GM12878 (cell line): ENCODE measurements at regions not wholly inside any gene's neighbourhood (a gene's known extent, or its start where the extent isn't known, plus 50 kb on each side); places are given as distances from the start of the nearest gene placed in this dataset.

Source experiments
- ATAC-seq: fragments of 200-7000 bp; cut with Tn5 transposase; 3 replicates; pipeline ENCODE4 v1.9.1; 2020; ENCODE audit warnings: mild to moderate bottlenecking, moderate library complexity
- BruUV-seq: library from RNA; stranded (reverse); fragments of 400-500 nt; replicated peaks from 2 replicates; lab custom pipeline; 2021; lab: Mats Ljungman, UMichigan
- CTCF ChIA-PET: fragments of 300-600 bp; sonication (Branson Sonifier 250); formaldehyde crosslinking; extraction: SDS; loops from one replicate; lab custom pipeline; 2021; ENCODE audit warnings: inconsistent platforms; lab: Yijun Ruan, JAX
- POLR2A ChIA-PET: fragments of 350-600 bp; formaldehyde crosslinking; extraction: SDS; loops from one replicate; lab custom pipeline; 2021; ENCODE audit warnings: inconsistent platforms; lab: Charles Lee
- RAD21 ChIA-PET: fragments of 300-600 bp; sonication (Branson Sonifier 250); formaldehyde crosslinking; loops from one replicate; lab custom pipeline; 2023; ENCODE audit warnings: antibody characterized with exemption; ENCODE audit not compliant: unreplicated experiment; lab: Charles Lee
- SMC1A ChIA-PET: fragments of 300-600 bp; sonication (Branson Sonifier 250); formaldehyde crosslinking; loops from one replicate; lab custom pipeline; 2023; ENCODE audit not compliant: unreplicated experiment, uncharacterized antibody; lab: Charles Lee
- DNase-seq: peaks from one replicate; pipeline ENCODE4 v3.0.0-alpha.2; 2011; ENCODE audit warnings: low read depth, low spot score
- FAIRE-seq: peaks from 3 replicates; lab custom pipeline; 2011; peaks lifted over from hg19 to GRCh38; lab: Jason Lieb, UNC
- H2AFZ ChIP-seq: 2 replicates; pipeline ENCODE4 v1.6.0; 2011; ENCODE audit warnings: low read depth, low read length, control low read depth; ENCODE audit not compliant: control insufficient read depth
- H3K27ac ChIP-seq: 2 replicates; pipeline ENCODE4 v1.5.1; 2011; ENCODE audit warnings: control low read depth; ENCODE audit not compliant: control insufficient read depth, insufficient read depth
- H3K27me3 ChIP-seq, 2 experiments: replicated peaks in 1 of 2; 2 replicates each; pipeline versions ENCODE4 v1.6.0 to v1.6.1; 2011; ENCODE audit warnings: low read length in 1 of 2; ENCODE audit not compliant: control insufficient read depth in 2 of 2, insufficient read depth in 2 of 2
- H3K36me3 ChIP-seq, 2 experiments: 2 replicates each; pipeline ENCODE4 v1.5.1; 2011; ENCODE audit warnings: low read length in 1 of 2; ENCODE audit not compliant: control insufficient read depth in 2 of 2, insufficient read depth in 2 of 2
- H3K4me1 ChIP-seq: 2 replicates; pipeline ENCODE4 v1.6.1; 2011; ENCODE audit warnings: mild to moderate bottlenecking, low read length, moderate library complexity, mixed read lengths; ENCODE audit not compliant: control insufficient read depth, insufficient read depth
- H3K4me2 ChIP-seq: 2 replicates; pipeline ENCODE4 v1.6.0; 2011; ENCODE audit warnings: control low read depth; ENCODE audit not compliant: control insufficient read depth, insufficient read depth
- H3K4me3 ChIP-seq: fragments of 200-600 bp; sonication (generic); 2 replicates; pipeline ENCODE4 v1.5.1; 2016
- H3K79me2 ChIP-seq: 2 replicates; pipeline ENCODE4 v1.6.0; 2011; ENCODE audit warnings: low read length; ENCODE audit not compliant: control insufficient read depth, insufficient read depth
- H3K9ac ChIP-seq: 2 replicates; pipeline ENCODE4 v1.8.0; 2011; ENCODE audit warnings: low read length, control low read depth, mixed read lengths; ENCODE audit not compliant: control insufficient read depth, insufficient read depth
- H3K9me3 ChIP-seq: replicated peaks from 3 replicates; pipeline ENCODE4 v1.5.1; 2011; ENCODE audit warnings: mild to moderate bottlenecking, low read length; ENCODE audit not compliant: control insufficient read depth, insufficient read depth
- H4K20me1 ChIP-seq: 2 replicates; pipeline ENCODE4 v1.6.0; 2011; ENCODE audit not compliant: control insufficient read depth, insufficient read depth
- ASH2L ChIP-seq: fragments of 300-600, 200-600 bp; sonication (generic); IDR thresholded peaks from 2 replicates; pipeline ENCODE4 v1.6.1; 2017; ENCODE audit warnings: low read depth, mild to moderate bottlenecking, borderline replicate concordance
- CHD4 ChIP-seq: fragments of 200-600 bp; sonication (generic); IDR thresholded peaks from 2 replicates; pipeline ENCODE4 v1.6.1; 2016; ENCODE audit warnings: mild to moderate bottlenecking
- IRF4 ChIP-seq: IDR thresholded peaks from 2 replicates; pipeline ENCODE4 v1.6.1; 2011; ENCODE audit warnings: low read depth, low read length
- KAT2A ChIP-seq: conservative IDR thresholded peaks from 2 replicates; pipeline ENCODE4 v1.6.1; 2011; ENCODE audit warnings: low read depth, low read length; ENCODE audit not compliant: control insufficient read depth
- KDM1A ChIP-seq: fragments of 200-600 bp; sonication (generic); IDR thresholded peaks from 2 replicates; pipeline ENCODE4 v1.6.1; 2016; ENCODE audit warnings: borderline replicate concordance
- MYB ChIP-seq: fragments of 150-350 bp; IDR thresholded peaks from 2 replicates; pipeline ENCODE4 v1.6.1; 2014; ENCODE audit warnings: mild to moderate bottlenecking, low read depth, low read length, borderline replicate concordance
- NFYA ChIP-seq: IDR thresholded peaks from 2 replicates; pipeline ENCODE4 v1.6.1; 2011; ENCODE audit warnings: low read depth, mild to moderate bottlenecking, low read length, improper control_type of control experiment, borderline replicate concordance
- PML ChIP-seq: IDR thresholded peaks from 2 replicates; pipeline ENCODE4 v1.6.1; 2012; ENCODE audit warnings: low read length, inconsistent platforms
- POLR2AphosphoS2 ChIP-seq: IDR thresholded peaks from 2 replicates; pipeline ENCODE4 v1.6.1; 2011; ENCODE audit warnings: low read depth, mild to moderate bottlenecking, low read length, improper control_type of control experiment, moderate library complexity
- SP1 ChIP-seq: IDR thresholded peaks from one replicate; pipeline ENCODE4 v1.6.1; 2011; ENCODE audit warnings: low read depth, low read length
- TCF12 ChIP-seq: IDR thresholded peaks from 2 replicates; pipeline ENCODE4 v1.6.1; 2011; ENCODE audit warnings: low read depth, mild to moderate bottlenecking, low read length
- ZBED1 ChIP-seq: IDR thresholded peaks from 2 replicates; pipeline ENCODE4 v1.6.1; 2016; ENCODE audit warnings: borderline replicate concordance
- ZNF24 ChIP-seq: fragments of 450-650 bp; IDR thresholded peaks from 2 replicates; pipeline ENCODE4 v1.6.1; 2017; ENCODE audit warnings: antibody characterized with exemption, mild to moderate bottlenecking
- ZNF622 ChIP-seq: fragments of 450-650 bp; IDR thresholded peaks from 2 replicates; pipeline ENCODE4 v1.6.1; 2017; ENCODE audit warnings: mild to moderate bottlenecking, inconsistent platforms
- in situ Hi-C: fragments of 300-500 bp; cut with MboI; formaldehyde crosslinking; loops from 9 replicates; pipeline ENCODE4 v1.14.3; 2018; ENCODE audit warnings: mixed read lengths
- intact Hi-C: fragments of 100-400 bp; cut with micrococcal nuclease; formaldehyde crosslinking; loops from one replicate; pipeline ENCODE4 v1.14.2; 2022; ENCODE audit not compliant: unreplicated experiment
- TF ChIP-seq, protein P1 (sequence below): IDR thresholded peaks from 2 replicates; pipeline ENCODE4 v1.6.1; 2012; ENCODE audit warnings: low read depth, low read length, improper control_type of control experiment
- TF ChIP-seq, protein P2 (sequence below), 3 experiments: IDR thresholded peaks in 2 of 3; conservative IDR thresholded peaks in 1 of 3; 2 replicates each; pipeline ENCODE4 v1.5.1; 2011; ENCODE audit warnings: low read depth in 3 of 3, low read length in 3 of 3, mild to moderate bottlenecking in 3 of 3, control low read depth in 2 of 3, moderate library complexity in 2 of 3, inconsistent platforms in 1 of 3, mixed read lengths in 1 of 3; ENCODE audit not compliant: control insufficient read depth in 2 of 3, insufficient read depth in 1 of 3; ENCODE audit errors: extremely low read depth in 1 of 3
- TF ChIP-seq, protein P3 (sequence below): fragments of 450-650 bp; IDR thresholded peaks from 2 replicates; pipeline ENCODE4 v1.6.1; 2017; ENCODE audit warnings: mild to moderate bottlenecking

DNA sequence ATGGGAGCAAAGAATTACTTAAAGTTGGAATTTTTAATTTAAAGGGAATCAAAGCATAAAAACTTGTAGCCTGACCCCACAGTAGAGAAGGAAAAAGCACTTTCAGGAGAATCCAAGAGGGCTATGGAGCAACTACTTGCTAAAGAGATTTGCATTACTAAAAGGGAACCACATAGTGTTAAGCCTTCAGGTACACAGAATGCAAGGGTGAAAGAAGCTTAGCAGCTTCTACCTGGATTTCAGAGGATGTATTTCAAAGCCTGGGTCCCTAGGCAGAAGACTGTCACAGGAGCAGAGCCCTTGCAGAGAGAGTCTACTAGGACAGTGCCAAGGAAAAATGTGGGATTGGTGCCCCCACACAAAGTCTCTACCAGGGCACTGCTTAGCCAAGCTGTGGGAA, 575.0 kb downstream of the GBE1 start:
- Histone ChIP-seq H3K27me3 (no peaks in the 10 kb centered on the region), H3K9me3 (no peaks in the 10 kb centered on the region), H3K36me3 (no peaks in the 10 kb centered on the region), H3K4me3 (no peak overlapping the region), H3K27ac (no peak overlapping the region), H3K79me2 (no peaks in the 10 kb centered on the region), H3K4me1 (no peaks in the 10 kb centered on the region), H4K20me1 (no peaks in the 10 kb centered on the region), H3K4me2 (no peak overlapping the region), H3K9ac (no peak overlapping the region), H2AFZ (no peak overlapping the region)
- RAD21 ChIA-PET, result no interaction called here
- FAIRE-seq (no peak), ATAC-seq (no peak), DNase-seq (no peak)
- intact Hi-C loops, result no loop called here
- SMC1A ChIA-PET, result no interaction called here
- TF ChIP-seq, protein P1, sequence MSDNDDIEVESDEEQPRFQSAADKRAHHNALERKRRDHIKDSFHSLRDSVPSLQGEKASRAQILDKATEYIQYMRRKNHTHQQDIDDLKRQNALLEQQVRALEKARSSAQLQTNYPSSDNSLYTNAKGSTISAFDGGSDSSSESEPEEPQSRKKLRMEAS, result no peak
- TF ChIP-seq SP1 (no peak), ZNF622 (no peak), KDM1A (no peak), IRF4 (no peak), MYB (no peak), KAT2A (no peak), ZNF24 (no peak), ASH2L (no peak), POLR2AphosphoS2 (no peak), TCF12 (no peak), CHD4 (no peak), PML (no peak), NFYA (no peak), ZBED1 (no peak)
- TF ChIP-seq, protein P2, sequence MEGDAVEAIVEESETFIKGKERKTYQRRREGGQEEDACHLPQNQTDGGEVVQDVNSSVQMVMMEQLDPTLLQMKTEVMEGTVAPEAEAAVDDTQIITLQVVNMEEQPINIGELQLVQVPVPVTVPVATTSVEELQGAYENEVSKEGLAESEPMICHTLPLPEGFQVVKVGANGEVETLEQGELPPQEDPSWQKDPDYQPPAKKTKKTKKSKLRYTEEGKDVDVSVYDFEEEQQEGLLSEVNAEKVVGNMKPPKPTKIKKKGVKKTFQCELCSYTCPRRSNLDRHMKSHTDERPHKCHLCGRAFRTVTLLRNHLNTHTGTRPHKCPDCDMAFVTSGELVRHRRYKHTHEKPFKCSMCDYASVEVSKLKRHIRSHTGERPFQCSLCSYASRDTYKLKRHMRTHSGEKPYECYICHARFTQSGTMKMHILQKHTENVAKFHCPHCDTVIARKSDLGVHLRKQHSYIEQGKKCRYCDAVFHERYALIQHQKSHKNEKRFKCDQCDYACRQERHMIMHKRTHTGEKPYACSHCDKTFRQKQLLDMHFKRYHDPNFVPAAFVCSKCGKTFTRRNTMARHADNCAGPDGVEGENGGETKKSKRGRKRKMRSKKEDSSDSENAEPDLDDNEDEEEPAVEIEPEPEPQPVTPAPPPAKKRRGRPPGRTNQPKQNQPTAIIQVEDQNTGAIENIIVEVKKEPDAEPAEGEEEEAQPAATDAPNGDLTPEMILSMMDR (IDR thresholded peaks at IDR 0.05 in 2 of 3, conservative IDR thresholded peaks at IDR 0.05 in 1 of 3; ENCODE audit: control insufficient read depth in 2 of 3, extremely low read depth in 1 of 3, insufficient read depth in 1 of 3, low read depth in 3 of 3, low read length in 3 of 3), result no peak
- TF ChIP-seq, protein P3, sequence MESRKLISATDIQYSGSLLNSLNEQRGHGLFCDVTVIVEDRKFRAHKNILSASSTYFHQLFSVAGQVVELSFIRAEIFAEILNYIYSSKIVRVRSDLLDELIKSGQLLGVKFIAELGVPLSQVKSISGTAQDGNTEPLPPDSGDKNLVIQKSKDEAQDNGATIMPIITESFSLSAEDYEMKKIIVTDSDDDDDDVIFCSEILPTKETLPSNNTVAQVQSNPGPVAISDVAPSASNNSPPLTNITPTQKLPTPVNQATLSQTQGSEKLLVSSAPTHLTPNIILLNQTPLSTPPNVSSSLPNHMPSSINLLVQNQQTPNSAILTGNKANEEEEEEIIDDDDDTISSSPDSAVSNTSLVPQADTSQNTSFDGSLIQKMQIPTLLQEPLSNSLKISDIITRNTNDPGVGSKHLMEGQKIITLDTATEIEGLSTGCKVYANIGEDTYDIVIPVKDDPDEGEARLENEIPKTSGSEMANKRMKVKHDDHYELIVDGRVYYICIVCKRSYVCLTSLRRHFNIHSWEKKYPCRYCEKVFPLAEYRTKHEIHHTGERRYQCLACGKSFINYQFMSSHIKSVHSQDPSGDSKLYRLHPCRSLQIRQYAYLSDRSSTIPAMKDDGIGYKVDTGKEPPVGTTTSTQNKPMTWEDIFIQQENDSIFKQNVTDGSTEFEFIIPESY, result no peak
- BruUV-seq, result no TSS peak
- POLR2A ChIA-PET, result no interaction called here
- in situ Hi-C loops, result no loop called here
- CTCF ChIA-PET, result interaction anchor here (1.3 kb wide), 1 partner anchor 11 kb away, joined by 5 read pairs; no protein-coding TSS in a partner anchor
